Esophagus squamous epithelium (tissue), 5 donors: ENCODE measurements at regions not wholly inside any gene's neighbourhood (a gene's known extent, or its start where the extent isn't known, plus 50 kb on each side); places are given as distances from the start of the nearest gene placed in this dataset.

Source experiments
- DNase-seq: peaks from one replicate; lab custom pipeline; 2025; lab: John Stamatoyannopoulos, UW
- H3K27ac ChIP-seq, 4 donors: fragments of 200-600 bp; sonication (generic); one replicate each; pipeline ENCODE4 v1.5.1; 2016 to 2019; ENCODE audit warnings: mild to moderate bottlenecking in 1 of 4
- H3K27me3 ChIP-seq, 4 donors: fragments of 200-600 bp; sonication (generic); 1 replicate in 3 of 4; 2 replicates in 1 of 4; pipeline versions ENCODE4 v1.5.1 to v1.6.0; 2017 to 2021; ENCODE audit warnings: antibody characterized with exemption in 1 of 4
- H3K36me3 ChIP-seq, 3 donors: fragments of 200-600 bp; sonication (generic); one replicate each; pipeline ENCODE4 v1.5.1; 2016 to 2019
- H3K4me1 ChIP-seq, 3 donors: fragments of 200-600 bp; sonication (generic); one replicate each; pipeline ENCODE4 v1.5.1; 2017 to 2019
- H3K4me3 ChIP-seq, 4 donors: fragments of 200-600 bp; sonication (generic); 1 replicate in 3 of 4; 2 replicates in 1 of 4; pipeline ENCODE4 v1.5.1; 2016 to 2019; ENCODE audit warnings: mild to moderate bottlenecking in 2 of 4, moderate library complexity in 1 of 4
- H3K9me3 ChIP-seq, 3 donors: fragments of 200-600 bp; sonication (generic); one replicate each; pipeline ENCODE4 v1.5.1; 2016 to 2019
- CTCF ChIP-seq, 6 experiments: fragments of 450-650 bp in 4 of 6; fragments of 200-600 bp in 2 of 6; sonication (generic) in 2 of 6; IDR thresholded peaks; one replicate each; pipeline ENCODE4 v1.5.1; 2016 to 2019; ENCODE audit warnings: antibody characterized with exemption in 6 of 6, mild to moderate bottlenecking in 4 of 6, moderate library complexity in 4 of 6
- POLR2A ChIP-seq, 4 donors: fragments of 450-650 bp; IDR thresholded peaks; one replicate each; pipeline ENCODE4 v1.6.1; 2017; ENCODE audit warnings: antibody characterized with exemption in 4 of 4, mild to moderate bottlenecking in 4 of 4, moderate library complexity in 3 of 4
- WGBS, 2 donors: methylation state at CpG; one replicate each; pipeline ENCODE4 v1.1.5; 2018; 5-methylcytosine and 5-hydroxymethylcytosine counted together
- intact Hi-C: fragments of 100-400 bp; cut with DNase I; formaldehyde crosslinking; loops from one replicate; pipeline ENCODE4 v1.15.0; 2022
- donor health status: DM: yes; HTN: yes; CAD: no.

GRCh38 chr16:62977876-62978275 lies 941.6 kb upstream of the CDH8 start:
- Histone ChIP-seq H3K27ac (no peak overlapping the region), H3K9me3 (no peaks in the 10 kb centered on the region), H3K36me3 (no peaks in the 10 kb centered on the region), H3K4me1 (no peaks in the 10 kb centered on the region), H3K4me3 (no peak overlapping the region), H3K27me3 (no peaks in the 10 kb centered on the region)
- intact Hi-C loops, result no loop called here
- 58 to 75% methylated on average over 1 of the region's 1 CpG for WGBS, 2 donors
- no peak for DNase-seq
- TF ChIP-seq CTCF (IDR thresholded peaks at IDR 0.05) (no peak), POLR2A (IDR thresholded peaks at IDR 0.05) (no peak)

- H3K4me3 ChIP-seq, result no peak overlapping the region
- whole genome bisulfite sequencing, 2 donors, result 86 to 88% methylated on average over 1 of the region's 1 CpG
- no peak overlapping the region for H3K27ac ChIP-seq
- H3K9me3 ChIP-seq, result no peaks in the 10 kb centered on the region
- DNase-seq, result no peak
- H3K27me3 ChIP-seq, result no peaks in the 10 kb centered on the region
- H3K4me1 ChIP-seq, result no peaks in the 10 kb centered on the region
- no peaks in the 10 kb centered on the region for H3K36me3 ChIP-seq
- intact Hi-C loops, result no loop called here
- TF ChIP-seq POLR2A (IDR thresholded peaks at IDR 0.05), result no peak
- no peak for TF ChIP-seq CTCF (IDR thresholded peaks at IDR 0.05)
These were observed 938.2 kb upstream of the CDH8 start for GRCh38 chr16:62974424-62974823.

- Histone ChIP-seq H3K9me3 (no peaks in the 10 kb centered on the region), H3K4me3 (no peak overlapping the region), H3K27ac (no peak overlapping the region), H3K27me3 (no peaks in the 10 kb centered on the region), H3K4me1 (no peaks in the 10 kb centered on the region), H3K36me3 (no peaks in the 10 kb centered on the region)
- TF ChIP-seq POLR2A (IDR thresholded peaks at IDR 0.05) (no peak), CTCF (IDR thresholded peaks at IDR 0.05) (no peak)
- intact Hi-C loops, result no loop called here
- DNase-seq, result no peak
These were observed 934.6 kb upstream of the CDH8 start for GRCh38 chr16:62970851-62971250.

GRCh38 chr16:62969711-62970318 lies 933.6 kb upstream of the CDH8 start:
- no peak overlapping the region for H3K27ac ChIP-seq
- H3K27me3 ChIP-seq, result no peaks in the 10 kb centered on the region
- DNase-seq, result no peak

GRCh38 chr16:62967611-62968010 lies 931.4 kb upstream of the CDH8 start:
- no peaks in the 10 kb centered on the region for H3K9me3 ChIP-seq
- H3K4me1 ChIP-seq, result no peaks in the 10 kb centered on the region
- intact Hi-C loops, result no loop called here
- no peak for DNase-seq
- no peaks in the 10 kb centered on the region for H3K36me3 ChIP-seq
- H3K27me3 ChIP-seq, result no peaks in the 10 kb centered on the region
- WGBS, 2 donors, result 38 to 52% methylated on average over 2 of the region's 2 CpGs
- H3K27ac ChIP-seq, result no peak overlapping the region
- H3K4me3 ChIP-seq, result no peak overlapping the region
- TF ChIP-seq POLR2A (IDR thresholded peaks at IDR 0.05) (no peak), CTCF (IDR thresholded peaks at IDR 0.05) (no peak)

More at GRCh38 chr16:62969711-62970318, 933.6 kb upstream of the CDH8 start:
- TF ChIP-seq POLR2A (IDR thresholded peaks at IDR 0.05) (no peak), CTCF (IDR thresholded peaks at IDR 0.05) (no peak)
- H3K36me3 ChIP-seq, result no peaks in the 10 kb centered on the region
- H3K4me3 ChIP-seq, result no peak overlapping the region
- H3K4me1 ChIP-seq, result no peaks in the 10 kb centered on the region
- H3K9me3 ChIP-seq, result no peaks in the 10 kb centered on the region
- intact Hi-C loops, result no loop called here
